Erythroblast (primary cell): ENCODE measurements at regions not wholly inside any gene's neighbourhood (a gene's known extent, or its start where the extent isn't known, plus 50 kb on each side); places are given as distances from the start of the nearest gene placed in this dataset.
"Not testable (repeated sequence)": the region's sequence is repeated elsewhere in the genome, so short reads cannot be mapped to it uniquely, and the experiment has no call there.

ENCODE experiments used
- GATA1 ChIP-seq: IDR thresholded peaks from 2 replicates; pipeline ENCODE4 v1.6.1; 2011; ENCODE audit warnings: low read depth, mild to moderate bottlenecking, control low read depth, low read length, moderate library complexity
- POLR2A ChIP-seq: IDR thresholded peaks from 2 replicates; pipeline ENCODE4 v1.6.1; 2011; ENCODE audit warnings: mild to moderate bottlenecking, low read length

GRCh38 chr6:27173232-27173601 is 74.3 kb upstream of the PRSS16 start:
- TF ChIP-seq POLR2A, GATA1: not testable (repeated sequence)
